GM12878 (cell line): ENCODE measurements at regions not wholly inside any gene's neighbourhood (a gene's known extent, or its start where the extent isn't known, plus 50 kb on each side); places are given as distances from the start of the nearest gene placed in this dataset.

Experiments used
- ATAC-seq: fragments of 200-7000 bp; cut with Tn5 transposase; 3 replicates; pipeline ENCODE4 v1.9.1; 2020; ENCODE audit warnings: mild to moderate bottlenecking, moderate library complexity
- BruUV-seq: library from RNA; stranded (reverse); fragments of 400-500 nt; replicated peaks from 2 replicates; lab custom pipeline; 2021; lab: Mats Ljungman, UMichigan
- CTCF ChIA-PET: fragments of 300-600 bp; sonication (Branson Sonifier 250); formaldehyde crosslinking; extraction: SDS; loops from one replicate; lab custom pipeline; 2021; ENCODE audit warnings: inconsistent platforms; lab: Yijun Ruan, JAX
- POLR2A ChIA-PET: fragments of 350-600 bp; formaldehyde crosslinking; extraction: SDS; loops from one replicate; lab custom pipeline; 2021; ENCODE audit warnings: inconsistent platforms; lab: Charles Lee
- RAD21 ChIA-PET: fragments of 300-600 bp; sonication (Branson Sonifier 250); formaldehyde crosslinking; loops from one replicate; lab custom pipeline; 2023; ENCODE audit warnings: antibody characterized with exemption; ENCODE audit not compliant: unreplicated experiment; lab: Charles Lee
- SMC1A ChIA-PET: fragments of 300-600 bp; sonication (Branson Sonifier 250); formaldehyde crosslinking; loops from one replicate; lab custom pipeline; 2023; ENCODE audit not compliant: unreplicated experiment, uncharacterized antibody; lab: Charles Lee
- DNase-seq: peaks from one replicate; pipeline ENCODE4 v3.0.0-alpha.2; 2011; ENCODE audit warnings: low read depth, low spot score
- FAIRE-seq: peaks from 3 replicates; lab custom pipeline; 2011; peaks lifted over from hg19 to GRCh38; lab: Jason Lieb, UNC
- H2AFZ ChIP-seq: 2 replicates; pipeline ENCODE4 v1.6.0; 2011; ENCODE audit warnings: low read depth, low read length, control low read depth; ENCODE audit not compliant: control insufficient read depth
- H3K27ac ChIP-seq: 2 replicates; pipeline ENCODE4 v1.5.1; 2011; ENCODE audit warnings: control low read depth; ENCODE audit not compliant: control insufficient read depth, insufficient read depth
- H3K27me3 ChIP-seq, 2 experiments: replicated peaks in 1 of 2; 2 replicates each; pipeline versions ENCODE4 v1.6.0 to v1.6.1; 2011; ENCODE audit warnings: low read length in 1 of 2; ENCODE audit not compliant: control insufficient read depth in 2 of 2, insufficient read depth in 2 of 2
- H3K36me3 ChIP-seq, 2 experiments: 2 replicates each; pipeline ENCODE4 v1.5.1; 2011; ENCODE audit warnings: low read length in 1 of 2; ENCODE audit not compliant: control insufficient read depth in 2 of 2, insufficient read depth in 2 of 2
- H3K4me1 ChIP-seq: 2 replicates; pipeline ENCODE4 v1.6.1; 2011; ENCODE audit warnings: mild to moderate bottlenecking, low read length, moderate library complexity, mixed read lengths; ENCODE audit not compliant: control insufficient read depth, insufficient read depth
- H3K4me2 ChIP-seq: 2 replicates; pipeline ENCODE4 v1.6.0; 2011; ENCODE audit warnings: control low read depth; ENCODE audit not compliant: control insufficient read depth, insufficient read depth
- H3K4me3 ChIP-seq: fragments of 200-600 bp; sonication (generic); 2 replicates; pipeline ENCODE4 v1.5.1; 2016
- H3K79me2 ChIP-seq: 2 replicates; pipeline ENCODE4 v1.6.0; 2011; ENCODE audit warnings: low read length; ENCODE audit not compliant: control insufficient read depth, insufficient read depth
- H3K9ac ChIP-seq: 2 replicates; pipeline ENCODE4 v1.8.0; 2011; ENCODE audit warnings: low read length, control low read depth, mixed read lengths; ENCODE audit not compliant: control insufficient read depth, insufficient read depth
- H3K9me3 ChIP-seq: replicated peaks from 3 replicates; pipeline ENCODE4 v1.5.1; 2011; ENCODE audit warnings: mild to moderate bottlenecking, low read length; ENCODE audit not compliant: control insufficient read depth, insufficient read depth
- H4K20me1 ChIP-seq: 2 replicates; pipeline ENCODE4 v1.6.0; 2011; ENCODE audit not compliant: control insufficient read depth, insufficient read depth
- BRCA1 ChIP-seq: IDR thresholded peaks from 2 replicates; pipeline ENCODE4 v1.6.1; 2011; ENCODE audit warnings: low read depth, low read length, improper control_type of control experiment
- E2F4 ChIP-seq: IDR thresholded peaks from 2 replicates; pipeline ENCODE4 v1.6.1; 2012; ENCODE audit warnings: low read depth, low read length, improper control_type of control experiment
- NKRF ChIP-seq: fragments of 450-650 bp; conservative IDR thresholded peaks from 2 replicates; pipeline ENCODE4 v1.6.1; 2017; ENCODE audit warnings: mild to moderate bottlenecking, moderate library complexity
- ZBED1 ChIP-seq: IDR thresholded peaks from 2 replicates; pipeline ENCODE4 v1.6.1; 2016; ENCODE audit warnings: borderline replicate concordance
- ZNF687 ChIP-seq: fragments of 450-650 bp; IDR thresholded peaks from 2 replicates; pipeline ENCODE4 v1.6.1; 2017; ENCODE audit warnings: mild to moderate bottlenecking, moderate library complexity
- WGBS: methylation state at CpG from one replicate; pipeline ENCODE4 v1.1.6; 2016; ENCODE audit warnings: low lambda C conversion rate; ENCODE audit not compliant: insufficient replicate concordance, insufficient coverage; ENCODE audit errors: missing lambda C conversion rate; 5-methylcytosine and 5-hydroxymethylcytosine counted together
- in situ Hi-C: fragments of 300-500 bp; cut with MboI; formaldehyde crosslinking; loops from 9 replicates; pipeline ENCODE4 v1.14.3; 2018; ENCODE audit warnings: mixed read lengths
- intact Hi-C: fragments of 100-400 bp; cut with micrococcal nuclease; formaldehyde crosslinking; loops from one replicate; pipeline ENCODE4 v1.14.2; 2022; ENCODE audit not compliant: unreplicated experiment

- Histone ChIP-seq H3K36me3 (no peaks in the 10 kb centered on the region), H3K79me2 (no peaks in the 10 kb centered on the region), H2AFZ (no peak overlapping the region), H3K9me3 (no peaks in the 10 kb centered on the region), H4K20me1 (no peaks in the 10 kb centered on the region; the same call in 1 of the 2 replicates), H3K27me3 (no peaks in the 10 kb centered on the region), H3K9ac (no peak overlapping the region), H3K4me3 (no peak overlapping the region), H3K4me1 (no peaks in the 10 kb centered on the region), H3K27ac (no peak overlapping the region), H3K4me2 (no peak overlapping the region)
- CTCF ChIA-PET, result interaction anchor here (1.2 kb wide), 1 partner anchor 122 kb away, joined by 3 read pairs; no protein-coding TSS in a partner anchor
- in situ Hi-C loops, result no loop called here
- DNase-seq, result no peak
- POLR2A ChIA-PET, result no interaction called here
- ATAC-seq, result no peak
- no peak for FAIRE-seq
- 7% methylated on average over 1 of the region's 1 CpG for WGBS
- SMC1A ChIA-PET, result no interaction called here
- BruUV-seq, result no TSS peak
- RAD21 ChIA-PET, result no interaction called here
- TF ChIP-seq BRCA1 (no peak), NKRF (no peak), ZNF687 (no peak), ZBED1 (no peak), E2F4 (no peak)
- TF ChIP-seq, all 136 proteins: peak for 0
- intact Hi-C loops, result no loop called here
These were observed 179.4 kb upstream of the PACRGL start for GRCh38 chr4:20520901-20521300.
